ENCODE measurements at regions not wholly inside any gene's neighbourhood (a gene's known extent, or its start where the extent isn't known, plus 50 kb on each side); places are given as distances from the start of the nearest gene placed in this dataset.

DNA sequence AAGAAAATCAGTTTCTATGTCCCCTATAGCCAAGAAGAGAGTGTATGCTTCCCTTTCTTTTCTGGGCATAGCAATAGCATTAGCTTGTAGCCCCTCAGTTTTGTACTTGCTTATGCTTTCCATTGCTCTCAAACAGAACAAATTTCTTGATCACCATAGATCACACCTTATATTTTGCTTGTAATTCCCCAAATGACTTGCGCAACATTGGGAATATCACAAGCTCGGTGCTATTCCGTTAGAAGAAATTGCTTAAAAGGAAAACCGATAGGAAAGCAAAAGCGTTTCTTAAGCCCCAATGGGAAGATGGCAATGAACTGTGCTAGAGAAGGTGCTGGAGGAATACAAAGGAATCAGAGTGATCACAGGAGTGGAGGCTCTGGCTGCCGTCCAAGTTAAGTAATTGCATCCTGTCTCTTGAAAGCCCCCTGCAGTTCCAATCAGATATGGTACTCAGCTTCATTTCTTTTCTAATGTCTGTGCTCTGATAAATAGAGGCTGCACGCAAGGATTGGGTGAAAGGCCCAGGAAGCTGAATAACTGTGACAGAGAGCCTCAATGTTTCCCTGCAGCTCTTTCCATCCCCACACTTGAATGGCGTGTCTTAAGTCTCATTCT, 182.1 kb upstream of the KIRREL3 start:
- TF ChIP-seq, protein P1, sequence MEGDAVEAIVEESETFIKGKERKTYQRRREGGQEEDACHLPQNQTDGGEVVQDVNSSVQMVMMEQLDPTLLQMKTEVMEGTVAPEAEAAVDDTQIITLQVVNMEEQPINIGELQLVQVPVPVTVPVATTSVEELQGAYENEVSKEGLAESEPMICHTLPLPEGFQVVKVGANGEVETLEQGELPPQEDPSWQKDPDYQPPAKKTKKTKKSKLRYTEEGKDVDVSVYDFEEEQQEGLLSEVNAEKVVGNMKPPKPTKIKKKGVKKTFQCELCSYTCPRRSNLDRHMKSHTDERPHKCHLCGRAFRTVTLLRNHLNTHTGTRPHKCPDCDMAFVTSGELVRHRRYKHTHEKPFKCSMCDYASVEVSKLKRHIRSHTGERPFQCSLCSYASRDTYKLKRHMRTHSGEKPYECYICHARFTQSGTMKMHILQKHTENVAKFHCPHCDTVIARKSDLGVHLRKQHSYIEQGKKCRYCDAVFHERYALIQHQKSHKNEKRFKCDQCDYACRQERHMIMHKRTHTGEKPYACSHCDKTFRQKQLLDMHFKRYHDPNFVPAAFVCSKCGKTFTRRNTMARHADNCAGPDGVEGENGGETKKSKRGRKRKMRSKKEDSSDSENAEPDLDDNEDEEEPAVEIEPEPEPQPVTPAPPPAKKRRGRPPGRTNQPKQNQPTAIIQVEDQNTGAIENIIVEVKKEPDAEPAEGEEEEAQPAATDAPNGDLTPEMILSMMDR (conservative IDR thresholded peaks at IDR 0.05; ENCODE audit: low read length), result no peak
- TF ChIP-seq EZH2phosphoT487 (IDR thresholded peaks at IDR 0.05; ENCODE audit: borderline replicate concordance, low read depth, low read length), result no peak
